Ishikawa (cell line): ENCODE measurements at regions not wholly inside any gene's neighbourhood (a gene's known extent, or its start where the extent isn't known, plus 50 kb on each side); places are given as distances from the start of the nearest gene placed in this dataset.

Experiments used
- CEBPB ChIP-seq: IDR thresholded peaks from 2 replicates; pipeline ENCODE4 v1.6.1; 2012
- CREB1 ChIP-seq: IDR thresholded peaks from 2 replicates; pipeline ENCODE4 v1.6.1; 2012; ENCODE audit warnings: low read depth
- EGR1 ChIP-seq: IDR thresholded peaks from 2 replicates; pipeline ENCODE4 v1.6.1; 2012
- EP300 ChIP-seq: IDR thresholded peaks from 2 replicates; pipeline ENCODE4 v1.6.1; 2012; ENCODE audit warnings: borderline replicate concordance
- FOXM1 ChIP-seq: IDR thresholded peaks from 2 replicates; pipeline ENCODE4 v1.6.1; 2012; ENCODE audit warnings: low read depth, borderline replicate concordance
- MAX ChIP-seq: IDR thresholded peaks from 2 replicates; pipeline ENCODE4 v1.6.1; 2012
- NFIC ChIP-seq: IDR thresholded peaks from 2 replicates; pipeline ENCODE4 v1.6.1; 2012
- RAD21 ChIP-seq: IDR thresholded peaks from 2 replicates; pipeline ENCODE4 v1.6.1; 2012; ENCODE audit warnings: low read depth
- REST ChIP-seq: IDR thresholded peaks from 2 replicates; pipeline ENCODE4 v1.6.1; 2012; ENCODE audit warnings: low read depth, mild to moderate bottlenecking
- TAF1 ChIP-seq: IDR thresholded peaks from 2 replicates; pipeline ENCODE4 v1.6.1; 2012; ENCODE audit warnings: low read depth, mild to moderate bottlenecking
- TCF12 ChIP-seq: IDR thresholded peaks from 2 replicates; pipeline ENCODE4 v1.6.1; 2012; ENCODE audit warnings: low read depth
- TEAD4 ChIP-seq: IDR thresholded peaks from 2 replicates; pipeline ENCODE4 v1.6.1; 2012
- USF1 ChIP-seq: IDR thresholded peaks from 2 replicates; pipeline ENCODE4 v1.6.1; 2012
- YY1 ChIP-seq: IDR thresholded peaks from 2 replicates; pipeline ENCODE4 v1.6.1; 2012; ENCODE audit warnings: low read depth
- ZBTB7A ChIP-seq: IDR thresholded peaks from 2 replicates; pipeline ENCODE4 v1.6.1; 2012; ENCODE audit warnings: low read depth

GRCh38 chr14:87043667-87044200 is 949.2 kb downstream of the GALC start:
- TF ChIP-seq RAD21 (no peak), ZBTB7A (no peak), CEBPB (no peak), USF1 (no peak), TCF12 (no peak), REST (no peak), CREB1 (no peak), TAF1 (no peak)

GRCh38 chr14:87042354-87042753 is 950.6 kb downstream of the GALC start:
- TF ChIP-seq TEAD4 (no peak), RAD21 (no peak), CREB1 (no peak), MAX (no peak)

GRCh38 chr14:87041290-87042020 is 951.5 kb downstream of the GALC start:
- TF ChIP-seq CREB1: no peak

- TF ChIP-seq EP300: no peak
- no peak for TF ChIP-seq RAD21
- TF ChIP-seq YY1: no peak
- no peak for TF ChIP-seq USF1
- no peak for TF ChIP-seq CREB1
- no peak for TF ChIP-seq REST
- no peak for TF ChIP-seq ZBTB7A
Measured at GRCh38 chr14:87034680-87035079, 958.3 kb downstream of the GALC start.

GRCh38 chr14:87030197-87030596 is 962.8 kb downstream of the GALC start:
- TF ChIP-seq FOXM1: no peak
- TF ChIP-seq TCF12: no peak
- TF ChIP-seq CREB1: no peak
- TF ChIP-seq TAF1: no peak
- no peak for TF ChIP-seq USF1
- TF ChIP-seq YY1: no peak
- no peak for TF ChIP-seq ZBTB7A
- no peak for TF ChIP-seq EGR1
- TF ChIP-seq NFIC: no peak
- TF ChIP-seq CEBPB: no peak
- TF ChIP-seq REST: no peak
- TF ChIP-seq MAX: no peak
- TF ChIP-seq RAD21: no peak
- no peak for TF ChIP-seq TEAD4
- no peak for TF ChIP-seq EP300
